GM23338 (cell line): ENCODE measurements at regions not wholly inside any gene's neighbourhood (a gene's known extent, or its start where the extent isn't known, plus 50 kb on each side); places are given as distances from the start of the nearest gene placed in this dataset.

Experiments used
- ATAC-seq: fragments of 200-7000 bp; cut with Tn5 transposase; 3 replicates; pipeline ENCODE4 v1.9.1; 2020
- DNase-seq: peaks from one replicate; pipeline ENCODE4 v3.0.0-alpha.2; 2015; ENCODE audit warnings: low spot score
- H2AFZ ChIP-seq: fragments of 200-600 bp; sonication (generic); 2 replicates; pipeline ENCODE4 v1.8.0; 2016; ENCODE audit warnings: antibody characterized with exemption, mild to moderate bottlenecking, moderate library complexity
- H3F3A ChIP-seq: fragments of 200-600 bp; sonication (generic); replicated peaks from 2 replicates; pipeline ENCODE4 v1.8.0; 2017; ENCODE audit warnings: antibody characterized with exemption, mixed run types, low read depth
- H3K27ac ChIP-seq: fragments of 200-600 bp; sonication (generic); 2 replicates; pipeline ENCODE4 v1.6.1; 2016; ENCODE audit warnings: low read depth
- H3K27me3 ChIP-seq: fragments of 200-600 bp; sonication (generic); 2 replicates; pipeline ENCODE4 v1.8.0; 2016; ENCODE audit warnings: mild to moderate bottlenecking, mixed run types, moderate library complexity; ENCODE audit not compliant: insufficient read depth
- H3K36me3 ChIP-seq: fragments of 200-600 bp; sonication (generic); 2 replicates; pipeline ENCODE4 v1.8.0; 2016; ENCODE audit warnings: mild to moderate bottlenecking; ENCODE audit not compliant: insufficient read depth
- H3K4me1 ChIP-seq: fragments of 200-600 bp; sonication (generic); 2 replicates; pipeline ENCODE4 v1.8.0; 2016; ENCODE audit warnings: mild to moderate bottlenecking, moderate library complexity; ENCODE audit not compliant: insufficient read depth
- H3K4me2 ChIP-seq: fragments of 200-600 bp; sonication (generic); 2 replicates; pipeline ENCODE4 v1.7.1; 2017; ENCODE audit warnings: mixed run types
- H3K4me3 ChIP-seq: fragments of 200-600 bp; sonication (generic); 2 replicates; pipeline ENCODE4 v1.6.1; 2016; ENCODE audit warnings: mixed run types
- H3K79me2 ChIP-seq: fragments of 200-600 bp; sonication (generic); replicated peaks from 2 replicates; pipeline ENCODE4 v1.8.0; 2017; ENCODE audit warnings: mild to moderate bottlenecking; ENCODE audit not compliant: insufficient read depth
- H3K9me2 ChIP-seq: fragments of 200-600 bp; sonication (generic); 2 replicates; pipeline ENCODE4 v1.8.0; 2017; ENCODE audit not compliant: insufficient read depth
- H4K20me1 ChIP-seq: fragments of 200-600 bp; sonication (generic); replicated peaks from 2 replicates; pipeline ENCODE4 v1.8.0; 2017; ENCODE audit warnings: mild to moderate bottlenecking; ENCODE audit not compliant: insufficient read depth
- H3K27ac Mint-ChIP-seq: 2 replicates; pipeline ENCODE4 v1.8.0; 2020; ENCODE audit warnings: inconsistent platforms, mild to moderate bottlenecking, moderate library complexity, mixed read lengths
- H3K27me3 Mint-ChIP-seq: 3 replicates; pipeline ENCODE4 v1.8.0; 2022; ENCODE audit warnings: low read depth, mild to moderate bottlenecking, moderate library complexity, mixed read lengths, inconsistent platforms; ENCODE audit not compliant: insufficient read depth, poor library complexity
- H3K36me3 Mint-ChIP-seq: 3 replicates; pipeline ENCODE4 v1.8.0; 2021; ENCODE audit warnings: low read depth, mild to moderate bottlenecking, inconsistent platforms, moderate library complexity, mixed read lengths
- H3K4me1 Mint-ChIP-seq: 3 replicates; pipeline ENCODE4 v1.8.0; 2020; ENCODE audit warnings: mild to moderate bottlenecking, inconsistent platforms, mixed read lengths
- H3K4me3 Mint-ChIP-seq: 3 replicates; pipeline ENCODE4 v1.8.0; 2021; ENCODE audit warnings: moderate library complexity, mild to moderate bottlenecking, inconsistent platforms, mixed read lengths
- H3K9me3 Mint-ChIP-seq: 3 replicates; pipeline ENCODE4 v1.8.0; 2020; ENCODE audit warnings: moderate library complexity, mild to moderate bottlenecking, inconsistent platforms, mixed read lengths
- CREB1 ChIP-seq: fragments of 250-450 bp; sonication (Bioruptor Pico); IDR thresholded peaks from 2 replicates; pipeline ENCODE4 v1.5.0; 2020; ENCODE audit warnings: low read depth, mild to moderate bottlenecking, moderate library complexity
- CTCF ChIP-seq, 2 experiments: fragments of 200-600 bp in 1 of 2; sonication (generic) in 1 of 2; conservative IDR thresholded peaks; 2 replicates each; pipeline versions ENCODE4 v1.5.1 to v1.6.1; 2016 to 2017; ENCODE audit warnings: antibody characterized with exemption in 2 of 2, low read depth in 2 of 2, mild to moderate bottlenecking in 2 of 2, moderate library complexity in 1 of 2
- NANOG ChIP-seq: IDR thresholded peaks from 2 replicates; pipeline ENCODE4 v1.6.1; 2016; ENCODE audit warnings: antibody characterized with exemption, borderline replicate concordance
- POLR2AphosphoS5 ChIP-seq: IDR thresholded peaks from 2 replicates; pipeline ENCODE4 v1.6.1; 2016; ENCODE audit warnings: antibody characterized with exemption, low read depth
- STAT1 ChIP-seq: IDR thresholded peaks from one replicate; pipeline ENCODE4 v1.6.1; 2016; ENCODE audit warnings: antibody characterized with exemption; ENCODE audit not compliant: unreplicated experiment
- ZNF114 ChIP-seq: fragments of 250-450 bp; sonication (Bioruptor Pico); IDR thresholded peaks from 2 replicates; pipeline ENCODE4 v1.5.0; 2020; ENCODE audit warnings: mild to moderate bottlenecking, moderate library complexity
- ZNF462 ChIP-seq: fragments of 250-450 bp; sonication (Bioruptor Pico); IDR thresholded peaks from 2 replicates; pipeline ENCODE4 v1.5.0; 2020; ENCODE audit warnings: mild to moderate bottlenecking, moderate library complexity
- TF ChIP-seq, protein P1 (sequence below): IDR thresholded peaks from one replicate; pipeline ENCODE4 v1.6.1; 2018; ENCODE audit warnings: antibody characterized with exemption; ENCODE audit not compliant: unreplicated experiment

GRCh38 chr6:48611332-48611731 is 500.3 kb upstream of the PTCHD4 start:
- H3K27me3 ChIP-seq: no peaks in the 10 kb centered on the region
- no peaks in the 10 kb centered on the region for H4K20me1 ChIP-seq
- no peaks in the 10 kb centered on the region for H3K9me2 ChIP-seq
- H2AFZ ChIP-seq: no peak overlapping the region
- no peaks in the 10 kb centered on the region for H3K36me3 ChIP-seq
- H3F3A ChIP-seq: no peaks in the 10 kb centered on the region
- H3K27me3 Mint-ChIP-seq: no peaks in the 10 kb centered on the region
- H3K9me3 Mint-ChIP-seq: no peaks in the 10 kb centered on the region
- TF ChIP-seq CREB1 (CRISPR knock-in tag) (no peak), NANOG (no peak), ZNF114 (CRISPR knock-in tag) (no peak), CTCF (conservative IDR thresholded peaks at IDR 0.05; ENCODE audit: low read depth in 2 of 2) (no peak)
- TF ChIP-seq, protein P1, sequence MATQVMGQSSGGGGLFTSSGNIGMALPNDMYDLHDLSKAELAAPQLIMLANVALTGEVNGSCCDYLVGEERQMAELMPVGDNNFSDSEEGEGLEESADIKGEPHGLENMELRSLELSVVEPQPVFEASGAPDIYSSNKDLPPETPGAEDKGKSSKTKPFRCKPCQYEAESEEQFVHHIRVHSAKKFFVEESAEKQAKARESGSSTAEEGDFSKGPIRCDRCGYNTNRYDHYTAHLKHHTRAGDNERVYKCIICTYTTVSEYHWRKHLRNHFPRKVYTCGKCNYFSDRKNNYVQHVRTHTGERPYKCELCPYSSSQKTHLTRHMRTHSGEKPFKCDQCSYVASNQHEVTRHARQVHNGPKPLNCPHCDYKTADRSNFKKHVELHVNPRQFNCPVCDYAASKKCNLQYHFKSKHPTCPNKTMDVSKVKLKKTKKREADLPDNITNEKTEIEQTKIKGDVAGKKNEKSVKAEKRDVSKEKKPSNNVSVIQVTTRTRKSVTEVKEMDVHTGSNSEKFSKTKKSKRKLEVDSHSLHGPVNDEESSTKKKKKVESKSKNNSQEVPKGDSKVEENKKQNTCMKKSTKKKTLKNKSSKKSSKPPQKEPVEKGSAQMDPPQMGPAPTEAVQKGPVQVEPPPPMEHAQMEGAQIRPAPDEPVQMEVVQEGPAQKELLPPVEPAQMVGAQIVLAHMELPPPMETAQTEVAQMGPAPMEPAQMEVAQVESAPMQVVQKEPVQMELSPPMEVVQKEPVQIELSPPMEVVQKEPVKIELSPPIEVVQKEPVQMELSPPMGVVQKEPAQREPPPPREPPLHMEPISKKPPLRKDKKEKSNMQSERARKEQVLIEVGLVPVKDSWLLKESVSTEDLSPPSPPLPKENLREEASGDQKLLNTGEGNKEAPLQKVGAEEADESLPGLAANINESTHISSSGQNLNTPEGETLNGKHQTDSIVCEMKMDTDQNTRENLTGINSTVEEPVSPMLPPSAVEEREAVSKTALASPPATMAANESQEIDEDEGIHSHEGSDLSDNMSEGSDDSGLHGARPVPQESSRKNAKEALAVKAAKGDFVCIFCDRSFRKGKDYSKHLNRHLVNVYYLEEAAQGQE: no peak
- no peaks in the 10 kb centered on the region for H3K4me1 Mint-ChIP-seq
- DNase-seq (no peak), ATAC-seq (no peak)
- H3K79me2 ChIP-seq: no peaks in the 10 kb centered on the region
- no peak overlapping the region for H3K4me3 ChIP-seq
- H3K36me3 Mint-ChIP-seq: no peaks in the 10 kb centered on the region
- H3K27ac Mint-ChIP-seq: no peak overlapping the region
- H3K4me1 ChIP-seq: no peaks in the 10 kb centered on the region
- H3K4me2 ChIP-seq: no peak overlapping the region
- no peak overlapping the region for H3K27ac ChIP-seq
- H3K4me3 Mint-ChIP-seq: no peak overlapping the region

- H3K36me3 ChIP-seq: no peaks in the 10 kb centered on the region
- H4K20me1 ChIP-seq: no peaks in the 10 kb centered on the region
- no peak overlapping the region for H3K27ac ChIP-seq
- no peaks in the 10 kb centered on the region for H3K36me3 Mint-ChIP-seq
- H2AFZ ChIP-seq: no peak overlapping the region
- H3K4me2 ChIP-seq: no peak overlapping the region
- H3K4me1 Mint-ChIP-seq: no peaks in the 10 kb centered on the region
- no peak overlapping the region for H3K4me3 ChIP-seq
- DNase-seq (no peak), ATAC-seq (no peak)
- no peaks in the 10 kb centered on the region for H3K27me3 Mint-ChIP-seq
- no peaks in the 10 kb centered on the region for H3K9me3 Mint-ChIP-seq
- no peaks in the 10 kb centered on the region for H3F3A ChIP-seq
- H3K9me2 ChIP-seq: no peaks in the 10 kb centered on the region
- no peaks in the 10 kb centered on the region for H3K4me1 ChIP-seq
- no peaks in the 10 kb centered on the region for H3K79me2 ChIP-seq
- H3K4me3 Mint-ChIP-seq: no peak overlapping the region
- no peak overlapping the region for H3K27ac Mint-ChIP-seq
- no peaks in the 10 kb centered on the region for H3K27me3 ChIP-seq
- TF ChIP-seq POLR2AphosphoS5 (no peak), STAT1 (no peak), ZNF462 (CRISPR knock-in tag) (no peak)
These were observed 499.8 kb upstream of the PTCHD4 start for GRCh38 chr6:48610846-48611245.
